ENCODE measurements at regions not wholly inside any gene's neighbourhood (a gene's known extent, or its start where the extent isn't known, plus 50 kb on each side); places are given as distances from the start of the nearest gene placed in this dataset.

DNA sequence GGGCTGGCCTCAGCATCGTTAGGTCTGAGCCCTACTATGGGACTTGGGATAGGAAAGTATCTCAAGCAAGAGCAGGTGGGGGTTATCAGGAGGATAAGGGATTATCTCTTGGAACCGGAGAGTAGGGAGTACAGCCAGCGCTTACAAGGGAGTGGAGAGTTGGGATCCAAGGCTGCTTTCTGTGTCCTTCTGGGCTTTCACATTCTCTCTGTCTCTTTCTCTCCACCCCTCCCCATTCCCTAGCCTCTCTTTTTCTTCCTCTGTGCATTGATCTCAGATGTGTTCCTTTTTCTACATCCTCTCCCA is 170.2 kb downstream of the BUD13 start:
- no peak for TF ChIP-seq SNAI2 (CRISPR knock-in tag; IDR thresholded peaks at IDR 0.05)
- no peak for TF ChIP-seq ZNF8 (CRISPR knock-in tag; IDR thresholded peaks at IDR 0.05)
- no peak for TF ChIP-seq RARB (CRISPR knock-in tag; IDR thresholded peaks at IDR 0.05)
